Fibroblast of lung (primary cell): ENCODE measurements at regions not wholly inside any gene's neighbourhood (a gene's known extent, or its start where the extent isn't known, plus 50 kb on each side); places are given as distances from the start of the nearest gene placed in this dataset.
"Not testable (repeated sequence)": the region's sequence is repeated elsewhere in the genome, so short reads cannot be mapped to it uniquely, and the experiment has no call there.

Experiments used
- EZH2 ChIP-seq: IDR thresholded peaks from 2 replicates; pipeline ENCODE4 v1.5.1; 2012; ENCODE audit warnings: low read length, control low read depth, mild to moderate bottlenecking; ENCODE audit errors: missing control alignments
- TF ChIP-seq, protein P1 (sequence below), 2 donors: IDR thresholded peaks in 1 of 2; conservative IDR thresholded peaks in 1 of 2; 1 replicate in 1 of 2; 2 replicates in 1 of 2; pipeline ENCODE4 v1.5.1; 2011 to 2012; ENCODE audit warnings: low read length in 2 of 2, control low read depth in 1 of 2, inconsistent platforms in 1 of 2, low read depth in 1 of 2, mild to moderate bottlenecking in 1 of 2

DNA sequence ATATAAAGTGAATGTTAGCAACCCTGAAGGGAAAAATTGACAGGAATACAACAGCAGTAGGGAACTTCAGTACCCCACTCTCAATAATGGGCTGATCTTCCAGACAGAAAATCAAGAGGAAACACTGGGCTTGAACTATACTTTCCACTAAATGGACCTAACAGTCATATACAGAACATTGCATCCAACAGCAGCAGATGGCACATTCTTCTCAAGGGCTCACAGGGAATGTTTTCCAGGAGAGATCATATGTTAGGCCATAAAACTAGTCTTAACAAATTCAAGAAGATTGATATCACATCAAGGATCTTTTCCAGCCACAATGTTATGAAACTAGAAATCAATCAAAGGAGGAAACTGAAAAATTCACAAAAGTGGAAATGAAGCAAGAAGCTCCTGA, 252.1 kb downstream of the GADD45G start:
- TF ChIP-seq, protein P1, sequence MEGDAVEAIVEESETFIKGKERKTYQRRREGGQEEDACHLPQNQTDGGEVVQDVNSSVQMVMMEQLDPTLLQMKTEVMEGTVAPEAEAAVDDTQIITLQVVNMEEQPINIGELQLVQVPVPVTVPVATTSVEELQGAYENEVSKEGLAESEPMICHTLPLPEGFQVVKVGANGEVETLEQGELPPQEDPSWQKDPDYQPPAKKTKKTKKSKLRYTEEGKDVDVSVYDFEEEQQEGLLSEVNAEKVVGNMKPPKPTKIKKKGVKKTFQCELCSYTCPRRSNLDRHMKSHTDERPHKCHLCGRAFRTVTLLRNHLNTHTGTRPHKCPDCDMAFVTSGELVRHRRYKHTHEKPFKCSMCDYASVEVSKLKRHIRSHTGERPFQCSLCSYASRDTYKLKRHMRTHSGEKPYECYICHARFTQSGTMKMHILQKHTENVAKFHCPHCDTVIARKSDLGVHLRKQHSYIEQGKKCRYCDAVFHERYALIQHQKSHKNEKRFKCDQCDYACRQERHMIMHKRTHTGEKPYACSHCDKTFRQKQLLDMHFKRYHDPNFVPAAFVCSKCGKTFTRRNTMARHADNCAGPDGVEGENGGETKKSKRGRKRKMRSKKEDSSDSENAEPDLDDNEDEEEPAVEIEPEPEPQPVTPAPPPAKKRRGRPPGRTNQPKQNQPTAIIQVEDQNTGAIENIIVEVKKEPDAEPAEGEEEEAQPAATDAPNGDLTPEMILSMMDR (conservative IDR thresholded peaks at IDR 0.05 in 1 of 2, IDR thresholded peaks at IDR 0.05 in 1 of 2; ENCODE audit: low read depth in 1 of 2, low read length in 2 of 2): not testable (repeated sequence)
- not testable (repeated sequence) for TF ChIP-seq EZH2
